Neural crest cell (in vitro differentiated cells): ENCODE measurements at regions not wholly inside any gene's neighbourhood (a gene's known extent, or its start where the extent isn't known, plus 50 kb on each side); places are given as distances from the start of the nearest gene placed in this dataset.

Source experiments
- DNase-seq: peaks from one replicate; pipeline ENCODE4 v3.0.0; 2021; ENCODE audit warnings: low read depth, mixed read lengths, low spot score
- H3K27ac Mint-ChIP-seq: one replicate; pipeline ENCODE4 v1.8.0; 2021; ENCODE audit warnings: mild to moderate bottlenecking, mixed read lengths; ENCODE audit not compliant: unreplicated experiment
- H3K27me3 Mint-ChIP-seq: 2 replicates; pipeline ENCODE4 v1.8.0; 2021; ENCODE audit warnings: low read depth, mild to moderate bottlenecking, mixed read lengths
- H3K36me3 Mint-ChIP-seq: 2 replicates; pipeline ENCODE4 v1.8.0; 2021; ENCODE audit warnings: low read depth, mild to moderate bottlenecking, mixed read lengths
- H3K4me1 Mint-ChIP-seq: 2 replicates; pipeline ENCODE4 v1.8.0; 2021; ENCODE audit warnings: mixed read lengths
- H3K4me3 Mint-ChIP-seq: one replicate; pipeline ENCODE4 v1.8.0; 2021; ENCODE audit warnings: mild to moderate bottlenecking, mixed read lengths
- H3K9me3 Mint-ChIP-seq: 2 replicates; pipeline ENCODE4 v1.8.0; 2021; ENCODE audit warnings: mixed read lengths
- CTCF ChIP-seq: fragments of 200-600 bp; sonication (generic); conservative IDR thresholded peaks from 2 replicates; pipeline ENCODE4 v1.5.0; 2021; ENCODE audit warnings: antibody characterized with exemption, mild to moderate bottlenecking

DNA sequence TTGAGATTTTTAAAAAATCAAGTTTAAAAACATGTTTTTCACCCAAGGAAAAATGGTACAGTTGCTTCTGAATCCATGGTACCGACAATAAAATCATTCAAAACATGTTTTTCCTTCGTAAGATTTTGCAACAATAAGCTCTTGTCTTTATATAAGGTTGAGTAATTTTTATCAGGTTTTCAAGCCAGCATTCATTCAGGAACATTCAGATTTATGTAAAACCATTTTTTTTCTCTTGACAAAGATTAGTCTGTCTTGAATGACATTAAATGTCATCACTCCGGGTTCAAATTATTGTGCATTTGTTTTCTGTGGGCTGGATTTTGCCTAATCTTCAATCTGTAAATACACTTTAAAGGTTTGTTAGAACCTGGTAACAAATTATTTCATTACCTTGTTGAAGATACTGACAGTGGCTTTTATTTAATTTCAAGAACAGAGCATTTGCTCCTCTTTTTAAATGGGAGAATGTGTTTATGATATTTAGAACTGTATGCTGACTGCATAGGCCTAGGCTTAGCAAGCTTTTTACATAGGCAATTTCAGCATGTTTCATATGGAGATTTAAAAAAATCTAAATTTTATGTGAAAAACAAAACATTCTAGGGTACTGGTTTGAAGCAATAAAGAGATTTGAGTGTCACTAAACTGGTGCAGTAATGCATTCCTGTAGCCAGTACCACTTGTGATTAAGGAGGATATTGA is 336.4 kb upstream of the HAND2 start:
- no peak overlapping the region for H3K4me3 Mint-ChIP-seq
- H3K27ac Mint-ChIP-seq = no peak overlapping the region
- no peak for DNase-seq
- peaks cover 4% of the 10 kb centered on the region for H3K36me3 Mint-ChIP-seq
- no peaks in the 10 kb centered on the region for H3K27me3 Mint-ChIP-seq
- H3K9me3 Mint-ChIP-seq = peaks cover 5% of the 10 kb centered on the region
- no peaks in the 10 kb centered on the region for H3K4me1 Mint-ChIP-seq
- TF ChIP-seq CTCF = no peak

- DNase-seq = no peak
- Mint-ChIP-seq H3K27ac (no peak overlapping the region), H3K4me3 (no peak overlapping the region), H3K4me1 (peaks cover 21% of the 10 kb centered on the region), H3K27me3 (no peaks in the 10 kb centered on the region), H3K9me3 (peaks cover 7% of the 10 kb centered on the region), H3K36me3 (peaks cover 4% of the 10 kb centered on the region)
- no peak for TF ChIP-seq CTCF
Measured at GRCh38 chr4:173862754-173863153, 332.7 kb upstream of the HAND2 start.

DNA sequence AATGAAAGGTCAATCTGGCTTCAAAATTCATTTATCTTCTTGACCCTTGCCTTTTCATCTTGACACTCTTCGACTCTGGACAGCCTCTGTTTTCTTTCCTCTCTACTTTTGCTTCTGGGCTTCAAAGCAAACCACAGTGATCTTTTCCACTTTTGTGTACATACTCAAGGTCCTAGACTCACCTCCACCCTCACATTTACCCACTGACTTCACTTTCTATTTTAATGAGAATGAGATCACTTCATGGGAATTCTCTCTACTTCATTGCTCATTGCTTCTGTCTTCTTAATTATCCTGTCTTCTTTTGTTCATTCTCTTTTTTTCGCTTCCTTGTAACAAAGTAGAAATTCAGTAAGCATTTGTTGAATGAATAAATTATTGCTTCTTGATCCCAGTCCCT is 330.1 kb upstream of the HAND2 start:
- no peak overlapping the region for H3K4me3 Mint-ChIP-seq
- H3K36me3 Mint-ChIP-seq = peaks cover 4% of the 10 kb centered on the region
- TF ChIP-seq CTCF = no peak
- no peak for DNase-seq
- H3K4me1 Mint-ChIP-seq = peaks cover 21% of the 10 kb centered on the region
- peaks cover 12% of the 10 kb centered on the region for H3K9me3 Mint-ChIP-seq
- no peaks in the 10 kb centered on the region for H3K27me3 Mint-ChIP-seq
- H3K27ac Mint-ChIP-seq = no peak overlapping the region

DNA sequence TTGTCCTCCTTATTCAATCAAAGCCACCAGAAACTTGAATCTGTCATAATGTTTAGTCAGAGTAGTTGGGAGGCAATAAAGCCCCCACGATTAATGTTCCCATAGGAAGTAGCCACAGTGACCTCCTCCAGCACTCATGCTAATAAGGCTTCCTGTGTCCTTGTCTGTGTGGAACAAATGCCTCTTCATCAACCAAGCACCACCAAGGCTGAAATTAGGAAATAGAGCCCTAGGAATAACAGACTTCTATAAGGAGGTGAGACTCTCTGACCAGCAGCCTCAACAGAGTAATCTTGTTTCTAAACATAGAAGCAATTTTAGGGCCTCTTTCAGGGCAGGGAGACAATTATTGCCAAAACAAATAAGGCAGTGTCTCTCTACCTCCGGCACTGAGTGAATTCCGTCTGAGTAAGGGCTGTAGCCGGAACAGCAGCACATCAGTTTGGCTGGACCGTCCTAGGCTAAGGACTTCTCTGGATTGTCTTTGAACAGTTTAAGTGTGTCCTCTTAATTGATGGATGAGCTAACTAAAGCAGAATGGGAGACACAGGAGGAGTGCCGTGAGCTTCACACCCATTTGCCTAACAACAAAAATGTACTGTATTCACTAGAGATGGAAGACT is 329.2 kb upstream of the HAND2 start:
- peaks cover 21% of the 10 kb centered on the region for H3K4me1 Mint-ChIP-seq
- no peak overlapping the region for H3K4me3 Mint-ChIP-seq
- no peak for DNase-seq
- no peak for TF ChIP-seq CTCF
- H3K9me3 Mint-ChIP-seq = peaks cover 7% of the 10 kb centered on the region
- no peak overlapping the region for H3K27ac Mint-ChIP-seq
- H3K27me3 Mint-ChIP-seq = no peaks in the 10 kb centered on the region
- no peaks in the 10 kb centered on the region for H3K36me3 Mint-ChIP-seq

GRCh38 chr4:173858471-173858870 is 328.4 kb upstream of the HAND2 start:
- DNase-seq = no peak
- H3K9me3 Mint-ChIP-seq = peaks cover 7% of the 10 kb centered on the region
- no peak overlapping the region for H3K4me3 Mint-ChIP-seq
- TF ChIP-seq CTCF = no peak
- H3K4me1 Mint-ChIP-seq = peaks cover 21% of the 10 kb centered on the region
- H3K27me3 Mint-ChIP-seq = no peaks in the 10 kb centered on the region
- H3K36me3 Mint-ChIP-seq = no peaks in the 10 kb centered on the region
- no peak overlapping the region for H3K27ac Mint-ChIP-seq
